Glutamatergic neuron (in vitro differentiated cells): ENCODE measurements at regions not wholly inside any gene's neighbourhood (a gene's known extent, or its start where the extent isn't known, plus 50 kb on each side); places are given as distances from the start of the nearest gene placed in this dataset.

Source experiments
- DNase-seq: peaks from one replicate; pipeline ENCODE4 v3.0.0; 2022
- H3K27ac Mint-ChIP-seq: one replicate; pipeline ENCODE4 v1.8.0; 2020; ENCODE audit warnings: mild to moderate bottlenecking, mixed read lengths, inconsistent platforms; ENCODE audit not compliant: unreplicated experiment
- H3K27me3 Mint-ChIP-seq: one replicate; pipeline ENCODE4 v1.8.0; 2020; ENCODE audit warnings: mild to moderate bottlenecking, moderate library complexity, mixed read lengths, inconsistent platforms; ENCODE audit not compliant: unreplicated experiment
- H3K36me3 Mint-ChIP-seq: one replicate; pipeline ENCODE4 v1.8.0; 2020; ENCODE audit warnings: mild to moderate bottlenecking, mixed read lengths, inconsistent platforms; ENCODE audit not compliant: unreplicated experiment
- H3K4me1 Mint-ChIP-seq: one replicate; pipeline ENCODE4 v1.8.0; 2020; ENCODE audit warnings: mild to moderate bottlenecking, low read depth, mixed read lengths, inconsistent platforms; ENCODE audit not compliant: unreplicated experiment
- H3K4me3 Mint-ChIP-seq: one replicate; pipeline ENCODE4 v1.8.0; 2020; ENCODE audit warnings: mild to moderate bottlenecking, mixed read lengths, inconsistent platforms; ENCODE audit not compliant: unreplicated experiment
- H3K9me3 Mint-ChIP-seq: one replicate; pipeline ENCODE4 v1.8.0; 2020; ENCODE audit warnings: mild to moderate bottlenecking, moderate library complexity, mixed read lengths, inconsistent platforms; ENCODE audit not compliant: unreplicated experiment
- CTCF ChIP-seq: fragments of 200-600 bp; sonication (generic); IDR thresholded peaks from one replicate; pipeline ENCODE4 v1.5.0; 2021; ENCODE audit not compliant: partially characterized antibody, unreplicated experiment

GRCh38 chr9:100670719-100671118, 92.8 kb downstream of the CAVIN4 start:
- no peak for DNase-seq
- TF ChIP-seq CTCF, result no peak
- H3K27me3 Mint-ChIP-seq, result no peaks in the 10 kb centered on the region
- H3K27ac Mint-ChIP-seq, result no peak overlapping the region
- H3K4me1 Mint-ChIP-seq, result peaks cover 1% of the 10 kb centered on the region
- H3K36me3 Mint-ChIP-seq, result peaks cover 8% of the 10 kb centered on the region
- H3K9me3 Mint-ChIP-seq, result peaks cover 5% of the 10 kb centered on the region
- H3K4me3 Mint-ChIP-seq, result no peak overlapping the region

- Mint-ChIP-seq H3K27ac (no peak overlapping the region), H3K36me3 (no peaks in the 10 kb centered on the region), H3K9me3 (peaks cover 2% of the 10 kb centered on the region), H3K4me1 (peaks cover 1% of the 10 kb centered on the region), H3K27me3 (no peaks in the 10 kb centered on the region), H3K4me3 (no peak overlapping the region)
- no peak for DNase-seq
- TF ChIP-seq CTCF, result no peak
Observed at GRCh38 chr9:100671898-100672297, 94.0 kb downstream of the CAVIN4 start.

- H3K4me1 Mint-ChIP-seq, result peaks cover 1% of the 10 kb centered on the region
- H3K9me3 Mint-ChIP-seq, result peaks cover 2% of the 10 kb centered on the region
- TF ChIP-seq CTCF, result no peak
- H3K27me3 Mint-ChIP-seq, result no peaks in the 10 kb centered on the region
- no peak overlapping the region for H3K4me3 Mint-ChIP-seq
- no peaks in the 10 kb centered on the region for H3K36me3 Mint-ChIP-seq
- no peak overlapping the region for H3K27ac Mint-ChIP-seq
- DNase-seq, result no peak
Observed at GRCh38 chr9:100673249-100673648, 95.4 kb downstream of the CAVIN4 start.

- no peaks in the 10 kb centered on the region for H3K9me3 Mint-ChIP-seq
- H3K4me1 Mint-ChIP-seq, result peaks cover 1% of the 10 kb centered on the region
- H3K4me3 Mint-ChIP-seq, result no peak overlapping the region
- no peak overlapping the region for H3K27ac Mint-ChIP-seq
- H3K27me3 Mint-ChIP-seq, result no peaks in the 10 kb centered on the region
- TF ChIP-seq CTCF, result no peak
- no peaks in the 10 kb centered on the region for H3K36me3 Mint-ChIP-seq
- no peak for DNase-seq
Observed at GRCh38 chr9:100674419-100675122, 96.7 kb downstream of the CAVIN4 start.

GRCh38 chr9:100679834-100680233, 102.0 kb downstream of the CAVIN4 start:
- Mint-ChIP-seq H3K27me3 (no peaks in the 10 kb centered on the region), H3K27ac (no peak overlapping the region), H3K4me3 (no peak overlapping the region), H3K4me1 (no peaks in the 10 kb centered on the region), H3K9me3 (no peaks in the 10 kb centered on the region), H3K36me3 (no peaks in the 10 kb centered on the region)
- TF ChIP-seq CTCF, result no peak
- no peak for DNase-seq
